ELF-1 (cell line): ENCODE measurements at regions not wholly inside any gene's neighbourhood (a gene's known extent, or its start where the extent isn't known, plus 50 kb on each side); places are given as distances from the start of the nearest gene placed in this dataset.
A peak's percentile ranks its signal among the peaks of the same experiment; 100 is the strongest.

Experiments
- DNase-seq: peaks from one replicate; pipeline ENCODE4 v3.0.0-alpha.2; 2016; ENCODE audit warnings: low read depth, low spot score

- DNase-seq, result peak; percentile 10
These were observed 103.7 kb upstream of the EDNRB start for GRCh38 chr13:78022164-78022877.

GRCh38 chr13:78020861-78021260, 102.2 kb upstream of the EDNRB start:
- peak; percentile 65 for DNase-seq

- DNase-seq, result no peak
These were observed 97.2 kb upstream of the EDNRB start for GRCh38 chr13:78015782-78016181.

GRCh38 chr13:78012046-78012445, 93.4 kb upstream of the EDNRB start:
- DNase-seq, result no peak

GRCh38 chr13:78004821-78005220, 86.2 kb upstream of the EDNRB start:
- no peak for DNase-seq

- DNase-seq, result no peak
These were observed 81.1 kb upstream of the EDNRB start for GRCh38 chr13:77999746-78000145.

GRCh38 chr13:77994166-77994565, 75.5 kb upstream of the EDNRB start:
- no peak for DNase-seq

GRCh38 chr13:77991003-77991402, 72.4 kb upstream of the EDNRB start:
- DNase-seq, result no peak

- DNase-seq, result no peak
These were observed 70.7 kb upstream of the EDNRB start for GRCh38 chr13:77989281-77989680.

GRCh38 chr13:77988355-77988754, 69.7 kb upstream of the EDNRB start:
- DNase-seq, result no peak

GRCh38 chr13:77986713-77987112, 68.1 kb upstream of the EDNRB start:
- no peak for DNase-seq

GRCh38 chr13:77985866-77986636, 67.4 kb upstream of the EDNRB start:
- no peak for DNase-seq

GRCh38 chr13:77981281-77981881, 62.8 kb upstream of the EDNRB start:
- no peak for DNase-seq

GRCh38 chr13:77980592-77980991, 62.0 kb upstream of the EDNRB start:
- peak; percentile 23 for DNase-seq

- DNase-seq, result no peak
These were observed 61.2 kb upstream of the EDNRB start for GRCh38 chr13:77979721-77980385.

- peak; percentile 36 for DNase-seq
These were observed 56.9 kb upstream of the EDNRB start for GRCh38 chr13:77975358-77976042.

- no peak for DNase-seq
These were observed 50.7 kb upstream of the EDNRB start for GRCh38 chr13:77969299-77969698.
